SK-N-SH (cell line): ENCODE measurements at regions not wholly inside any gene's neighbourhood (a gene's known extent, or its start where the extent isn't known, plus 50 kb on each side); places are given as distances from the start of the nearest gene placed in this dataset.

Experiments
- EZH2phosphoT487 ChIP-seq: fragments of 200-600 bp; sonication (generic); IDR thresholded peaks from 2 replicates; pipeline ENCODE4 v1.6.1; 2017; ENCODE audit warnings: low read depth, mixed run types, mild to moderate bottlenecking, antibody characterized with exemption, moderate library complexity, borderline replicate concordance
- FOXM1 ChIP-seq: IDR thresholded peaks from 2 replicates; pipeline ENCODE4 v1.4.0; 2012; ENCODE audit warnings: low read depth, mild to moderate bottlenecking
- GABPA ChIP-seq: IDR thresholded peaks from 2 replicates; pipeline ENCODE4 v1.4.0; 2012; ENCODE audit warnings: low read depth, mild to moderate bottlenecking
- NFIC ChIP-seq: IDR thresholded peaks from 2 replicates; pipeline ENCODE4 v1.4.0; 2012; ENCODE audit warnings: borderline replicate concordance
- POLR2AphosphoS5 ChIP-seq: IDR thresholded peaks from 2 replicates; pipeline ENCODE4 v1.6.1; 2012; ENCODE audit warnings: low read depth, low read length
- RFX5 ChIP-seq: IDR thresholded peaks from 2 replicates; pipeline ENCODE4 v1.6.1; 2012; ENCODE audit warnings: mild to moderate bottlenecking, improper control_type of control experiment, low read length
- TCF12 ChIP-seq: IDR thresholded peaks from 2 replicates; pipeline ENCODE4 v1.4.0; 2012
- TF ChIP-seq, protein P1 (sequence below): fragments of 200-600 bp; sonication (generic); IDR thresholded peaks from 2 replicates; pipeline ENCODE4 v1.6.1; 2017; ENCODE audit warnings: antibody characterized with exemption, mild to moderate bottlenecking, moderate library complexity
- TF ChIP-seq, protein P2 (sequence below): fragments of 150-350 bp; IDR thresholded peaks from 2 replicates; pipeline ENCODE4 v1.6.1; 2017; ENCODE audit warnings: antibody characterized with exemption, low read length, low read depth, borderline replicate concordance
- TF ChIP-seq, protein P3 (sequence below): IDR thresholded peaks from 2 replicates; pipeline ENCODE4 v1.4.0; 2012; ENCODE audit warnings: low read depth
- TF ChIP-seq, protein P4 (sequence below): IDR thresholded peaks from 2 replicates; pipeline ENCODE4 v1.4.0; 2012; ENCODE audit warnings: low read depth, borderline replicate concordance

DNA sequence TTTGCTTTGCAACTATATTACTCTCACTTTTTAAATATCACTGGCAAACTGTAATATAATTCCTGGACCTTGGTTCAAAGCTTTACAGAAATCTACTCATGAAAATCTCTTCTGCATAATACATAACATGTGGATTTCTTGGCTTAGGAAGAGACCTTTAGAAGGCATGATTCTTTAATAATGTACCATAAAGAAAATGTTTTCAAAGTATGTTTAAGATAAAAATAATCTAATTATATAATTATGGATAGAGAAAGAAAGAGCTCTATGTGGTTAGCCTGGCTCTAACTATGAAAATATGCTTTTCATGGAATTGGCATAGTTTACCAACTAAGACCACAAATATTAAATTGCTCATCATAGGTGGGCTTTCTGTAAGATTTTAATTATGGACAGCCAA is 817.8 kb downstream of the TLE1 start:
- TF ChIP-seq, protein P1, sequence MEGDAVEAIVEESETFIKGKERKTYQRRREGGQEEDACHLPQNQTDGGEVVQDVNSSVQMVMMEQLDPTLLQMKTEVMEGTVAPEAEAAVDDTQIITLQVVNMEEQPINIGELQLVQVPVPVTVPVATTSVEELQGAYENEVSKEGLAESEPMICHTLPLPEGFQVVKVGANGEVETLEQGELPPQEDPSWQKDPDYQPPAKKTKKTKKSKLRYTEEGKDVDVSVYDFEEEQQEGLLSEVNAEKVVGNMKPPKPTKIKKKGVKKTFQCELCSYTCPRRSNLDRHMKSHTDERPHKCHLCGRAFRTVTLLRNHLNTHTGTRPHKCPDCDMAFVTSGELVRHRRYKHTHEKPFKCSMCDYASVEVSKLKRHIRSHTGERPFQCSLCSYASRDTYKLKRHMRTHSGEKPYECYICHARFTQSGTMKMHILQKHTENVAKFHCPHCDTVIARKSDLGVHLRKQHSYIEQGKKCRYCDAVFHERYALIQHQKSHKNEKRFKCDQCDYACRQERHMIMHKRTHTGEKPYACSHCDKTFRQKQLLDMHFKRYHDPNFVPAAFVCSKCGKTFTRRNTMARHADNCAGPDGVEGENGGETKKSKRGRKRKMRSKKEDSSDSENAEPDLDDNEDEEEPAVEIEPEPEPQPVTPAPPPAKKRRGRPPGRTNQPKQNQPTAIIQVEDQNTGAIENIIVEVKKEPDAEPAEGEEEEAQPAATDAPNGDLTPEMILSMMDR = no peak
- TF ChIP-seq, protein P2, sequence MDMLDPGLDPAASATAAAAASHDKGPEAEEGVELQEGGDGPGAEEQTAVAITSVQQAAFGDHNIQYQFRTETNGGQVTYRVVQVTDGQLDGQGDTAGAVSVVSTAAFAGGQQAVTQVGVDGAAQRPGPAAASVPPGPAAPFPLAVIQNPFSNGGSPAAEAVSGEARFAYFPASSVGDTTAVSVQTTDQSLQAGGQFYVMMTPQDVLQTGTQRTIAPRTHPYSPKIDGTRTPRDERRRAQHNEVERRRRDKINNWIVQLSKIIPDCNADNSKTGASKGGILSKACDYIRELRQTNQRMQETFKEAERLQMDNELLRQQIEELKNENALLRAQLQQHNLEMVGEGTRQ = no peak
- TF ChIP-seq EZH2phosphoT487 (no peak), POLR2AphosphoS5 (no peak), GABPA (no peak), NFIC (no peak), TCF12 (no peak), FOXM1 (no peak), RFX5 (no peak)
- TF ChIP-seq, protein P3, sequence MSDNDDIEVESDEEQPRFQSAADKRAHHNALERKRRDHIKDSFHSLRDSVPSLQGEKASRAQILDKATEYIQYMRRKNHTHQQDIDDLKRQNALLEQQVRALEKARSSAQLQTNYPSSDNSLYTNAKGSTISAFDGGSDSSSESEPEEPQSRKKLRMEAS = no peak
- TF ChIP-seq, protein P4, sequence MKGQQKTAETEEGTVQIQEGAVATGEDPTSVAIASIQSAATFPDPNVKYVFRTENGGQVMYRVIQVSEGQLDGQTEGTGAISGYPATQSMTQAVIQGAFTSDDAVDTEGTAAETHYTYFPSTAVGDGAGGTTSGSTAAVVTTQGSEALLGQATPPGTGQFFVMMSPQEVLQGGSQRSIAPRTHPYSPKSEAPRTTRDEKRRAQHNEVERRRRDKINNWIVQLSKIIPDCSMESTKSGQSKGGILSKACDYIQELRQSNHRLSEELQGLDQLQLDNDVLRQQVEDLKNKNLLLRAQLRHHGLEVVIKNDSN = no peak
